Common myeloid progenitor, CD34-positive (primary cell): ENCODE measurements at regions not wholly inside any gene's neighbourhood (a gene's known extent, or its start where the extent isn't known, plus 50 kb on each side); places are given as distances from the start of the nearest gene placed in this dataset.

Source experiments
- CTCF ChIA-PET: fragments of 350-600 bp; sonication (Branson Sonifier 250); formaldehyde crosslinking; loops from one replicate; lab custom pipeline; 2021; ENCODE audit warnings: antibody characterized with exemption; lab: Charles Lee
- POLR2A ChIA-PET: fragments of 350-600 bp; sonication (Branson Sonifier 250); formaldehyde crosslinking; loops from one replicate; lab custom pipeline; 2021; ENCODE audit warnings: antibody characterized with exemption; lab: Charles Lee
- DNase-seq, 3 donors: peaks; one replicate each; pipeline versions ENCODE4 v3.0.0 to v3.0.0-alpha.2; 2013
- H3K27ac ChIP-seq, 2 experiments: 1 replicate in 1 of 2; 2 replicates in 1 of 2; pipeline ENCODE4 v1.7.0; 2013; ENCODE audit warnings: inconsistent platforms in 2 of 2, low read length in 2 of 2, mild to moderate bottlenecking in 2 of 2, low read depth in 1 of 2, moderate library complexity in 1 of 2; ENCODE audit not compliant: severe bottlenecking in 2 of 2, insufficient read depth in 1 of 2, poor library complexity in 1 of 2
- H3K27me3 ChIP-seq, 5 experiments: replicated peaks in 2 of 5; 1 replicate in 3 of 5; 2 replicates in 2 of 5; pipeline versions ENCODE4 v1.6.1 to v1.7.0; 2013; ENCODE audit warnings: low read length in 4 of 5, mild to moderate bottlenecking in 2 of 5, moderate library complexity in 2 of 5, inconsistent platforms in 1 of 5; ENCODE audit not compliant: insufficient read depth in 5 of 5, control insufficient read depth in 4 of 5
- H3K36me3 ChIP-seq, 4 experiments: 1 replicate in 2 of 4; 2 replicates in 2 of 4; pipeline versions ENCODE4 v1.6.1 to v1.7.0; 2013; ENCODE audit warnings: low read length in 3 of 4, control low read depth in 1 of 4, mild to moderate bottlenecking in 1 of 4; ENCODE audit not compliant: control insufficient read depth in 4 of 4, insufficient read depth in 4 of 4
- H3K4me1 ChIP-seq, 4 experiments: 1 replicate in 3 of 4; 2 replicates in 1 of 4; pipeline versions ENCODE4 v1.6.1 to v1.7.1; 2013; ENCODE audit warnings: low read length in 3 of 4, mild to moderate bottlenecking in 3 of 4, control low read depth in 1 of 4, inconsistent platforms in 1 of 4, moderate library complexity in 1 of 4; ENCODE audit not compliant: control insufficient read depth in 4 of 4, insufficient read depth in 4 of 4; ENCODE audit errors: control extremely low read depth in 1 of 4
- H3K4me3 ChIP-seq, 7 experiments: 1 replicate in 4 of 7; 2 replicates in 3 of 7; pipeline versions ENCODE4 v1.5.1 to v1.7.0; 2013; ENCODE audit warnings: mild to moderate bottlenecking in 7 of 7, low read length in 6 of 7, moderate library complexity in 6 of 7, inconsistent platforms in 2 of 7, low read depth in 2 of 7, control low read depth in 1 of 7; ENCODE audit not compliant: insufficient read depth in 4 of 7, control insufficient read depth in 1 of 7; ENCODE audit errors: extremely low read depth in 1 of 7
- H3K9me3 ChIP-seq, 5 experiments: 1 replicate in 4 of 5; 2 replicates in 1 of 5; pipeline versions ENCODE4 v1.6.1 to v1.7.1; 2013; ENCODE audit warnings: low read length in 4 of 5, mild to moderate bottlenecking in 2 of 5, inconsistent platforms in 1 of 5, low read depth in 1 of 5, moderate library complexity in 1 of 5; ENCODE audit not compliant: control insufficient read depth in 4 of 5, insufficient read depth in 2 of 5; ENCODE audit errors: control extremely low read depth in 1 of 5
- WGBS: methylation state at CpG from one replicate; pipeline ENCODE4 v1.1.5; 2013; ENCODE audit not compliant: insufficient coverage; 5-methylcytosine and 5-hydroxymethylcytosine counted together

DNA sequence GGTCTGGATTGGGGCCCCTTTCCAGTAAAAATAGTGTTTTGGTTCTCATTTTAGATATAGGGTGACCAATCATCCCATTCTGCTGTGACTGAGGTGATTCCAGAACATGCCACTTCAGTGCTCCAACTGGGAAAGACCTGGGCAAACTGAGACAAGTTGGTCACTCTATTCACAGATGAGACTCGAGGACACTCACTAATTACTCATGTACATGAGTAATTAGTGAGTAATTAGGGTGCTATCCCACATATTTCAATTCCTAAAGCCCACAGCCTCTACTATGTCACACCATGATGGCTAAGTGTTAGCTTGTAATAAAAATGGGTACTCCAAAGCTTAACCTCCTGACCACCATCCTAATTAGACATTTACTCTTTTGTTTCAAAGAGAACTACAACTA is 86.0 kb downstream of the CBLN4 start:
- Histone ChIP-seq H3K27ac (no peak overlapping the region), H3K27me3 (no peaks in the 10 kb centered on the region), H3K36me3 (no peaks in the 10 kb centered on the region), H3K9me3 (peaks cover 0 to 4% (median 0%) of the 10 kb centered on the region in 5 experiments), H3K4me1 (no peaks in the 10 kb centered on the region), H3K4me3 (no peak overlapping the region)
- no CpG with 5 or more reads among the region's 1 CpG for WGBS
- no peak for DNase-seq
- POLR2A ChIA-PET, result no interaction called here
- CTCF ChIA-PET, result no interaction called here

- DNase-seq, result no peak
- H3K4me3 ChIP-seq, result no peak overlapping the region
- H3K27ac ChIP-seq, result no peak overlapping the region
- no peaks in the 10 kb centered on the region for H3K4me1 ChIP-seq
- ChIA-PET POLR2A (no interaction called here), CTCF (no interaction called here)
- no peaks in the 10 kb centered on the region for H3K36me3 ChIP-seq
- peaks cover 0 to 4% (median 0%) of the 10 kb centered on the region in 5 experiments for H3K9me3 ChIP-seq
- no peaks in the 10 kb centered on the region for H3K27me3 ChIP-seq
- WGBS, result no CpG with 5 or more reads among the region's 2 CpGs
These were observed 86.8 kb downstream of the CBLN4 start for GRCh38 chr20:55918471-55918870.

DNA sequence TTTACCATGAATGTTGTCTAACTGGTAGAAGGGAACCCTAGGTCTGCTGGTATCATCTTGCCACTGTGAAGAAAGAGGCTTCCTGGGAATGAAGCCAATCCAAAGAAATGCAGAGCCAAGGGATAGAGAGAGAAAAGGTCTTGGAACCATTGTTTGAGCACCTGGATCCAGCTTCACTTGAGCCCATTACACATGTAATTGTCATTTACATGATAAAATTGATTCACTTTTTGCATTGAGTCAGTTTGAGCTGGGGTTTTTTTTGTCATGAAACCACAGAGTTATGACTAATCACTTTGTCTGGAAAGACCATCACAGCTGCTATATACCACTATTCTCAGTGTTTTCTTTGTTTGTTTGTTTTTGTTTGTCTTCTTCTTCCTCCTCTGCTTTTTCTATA is 112.3 kb downstream of the CBLN4 start:
- POLR2A ChIA-PET, result no interaction called here

GRCh38 chr20:55888685-55889084 is 116.6 kb downstream of the CBLN4 start:
- H3K4me1 ChIP-seq, result no peaks in the 10 kb centered on the region
- peaks cover 0 to 2% (median 0%) of the 10 kb centered on the region in 5 experiments for H3K9me3 ChIP-seq
- no peak for DNase-seq
- CTCF ChIA-PET, result no interaction called here
- H3K27me3 ChIP-seq, result no peaks in the 10 kb centered on the region
- POLR2A ChIA-PET, result no interaction called here
- no peak overlapping the region for H3K27ac ChIP-seq
- no peaks in the 10 kb centered on the region for H3K36me3 ChIP-seq
- 82% methylated on average over 4 of the region's 5 CpGs for WGBS
- no peak overlapping the region for H3K4me3 ChIP-seq

More for the DNA sequence above, 112.3 kb downstream of the CBLN4 start:
- no peaks in the 10 kb centered on the region for H3K4me1 ChIP-seq
- H3K27ac ChIP-seq, result no peak overlapping the region
- no peak overlapping the region for H3K4me3 ChIP-seq
- H3K27me3 ChIP-seq, result no peaks in the 10 kb centered on the region
- peaks cover 0 to 2% (median 0%) of the 10 kb centered on the region in 5 experiments for H3K9me3 ChIP-seq
- CTCF ChIA-PET, result no interaction called here
- no peak for DNase-seq
- no peaks in the 10 kb centered on the region for H3K36me3 ChIP-seq

DNA sequence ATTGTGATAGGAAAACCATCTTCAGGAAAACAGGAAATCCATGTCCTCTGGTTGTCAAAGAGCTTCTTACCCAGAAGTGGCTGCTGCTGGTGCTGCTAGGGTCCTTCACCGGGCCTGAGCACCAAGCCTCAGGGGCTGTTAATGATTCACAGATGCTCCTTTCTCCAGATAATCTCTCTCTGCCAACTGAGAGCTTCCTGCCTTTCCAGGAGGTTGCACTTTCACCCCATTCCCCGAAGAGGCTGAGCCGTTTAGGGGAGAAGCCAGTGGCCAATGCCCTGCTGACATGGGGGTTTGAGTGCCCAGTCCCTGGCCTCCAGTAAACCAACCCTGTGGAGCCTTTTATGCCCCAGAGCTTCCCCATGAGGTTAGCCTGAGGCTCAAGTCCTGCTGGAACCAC is 122.4 kb downstream of the CBLN4 start:
- CTCF ChIA-PET, result no interaction called here
- Histone ChIP-seq H3K4me1 (no peaks in the 10 kb centered on the region), H3K9me3 (no peaks in the 10 kb centered on the region), H3K27ac (no peak overlapping the region), H3K36me3 (no peaks in the 10 kb centered on the region), H3K4me3 (no peak overlapping the region), H3K27me3 (no peaks in the 10 kb centered on the region)
- no peak for DNase-seq
- POLR2A ChIA-PET, result no interaction called here
- 89% methylated on average over 3 of the region's 3 CpGs for WGBS

- Histone ChIP-seq H3K4me1 (no peaks in the 10 kb centered on the region), H3K27ac (no peak overlapping the region), H3K36me3 (no peaks in the 10 kb centered on the region), H3K27me3 (no peaks in the 10 kb centered on the region), H3K9me3 (no peaks in the 10 kb centered on the region), H3K4me3 (no peak overlapping the region)
- ChIA-PET POLR2A (no interaction called here), CTCF (no interaction called here)
- no CpG with 5 or more reads among the region's 1 CpG for WGBS
- no peak for DNase-seq
These were observed 123.0 kb downstream of the CBLN4 start for GRCh38 chr20:55882286-55882685.

- Histone ChIP-seq H3K4me3 (no peak overlapping the region), H3K27me3 (no peaks in the 10 kb centered on the region), H3K27ac (no peak overlapping the region), H3K4me1 (no peaks in the 10 kb centered on the region), H3K9me3 (no peaks in the 10 kb centered on the region), H3K36me3 (no peaks in the 10 kb centered on the region)
- CTCF ChIA-PET, result no interaction called here
- POLR2A ChIA-PET, result no interaction called here
- no peak for DNase-seq
- WGBS, result 100% methylated on average over 1 of the region's 4 CpGs
These were observed 124.1 kb downstream of the CBLN4 start for GRCh38 chr20:55881204-55881603.
